CD14-positive monocyte (primary cell): ENCODE measurements at regions not wholly inside any gene's neighbourhood (a gene's known extent, or its start where the extent isn't known, plus 50 kb on each side); places are given as distances from the start of the nearest gene placed in this dataset.

ENCODE experiments used
- DNase-seq, 3 donors: peaks; one replicate each; pipeline ENCODE4 v3.0.0-alpha.2; 2011 to 2022
- H2AFZ ChIP-seq: 2 replicates; pipeline ENCODE4 v1.6.0; 2012; ENCODE audit warnings: mild to moderate bottlenecking, low read depth, low read length, inconsistent platforms; ENCODE audit not compliant: insufficient read depth, poor library complexity, severe bottlenecking
- H3K27ac ChIP-seq, 2 donors: 1 replicate in 1 of 2; 2 replicates in 1 of 2; pipeline ENCODE4 v1.5.1; 2012 to 2013; ENCODE audit warnings: low read length in 2 of 2, control low read depth in 1 of 2, inconsistent platforms in 1 of 2, low read depth in 1 of 2, mild to moderate bottlenecking in 1 of 2
- H3K27me3 ChIP-seq, 2 donors: one replicate each; pipeline versions ENCODE4 v1.6.0 to v1.6.1; 2011 to 2013; ENCODE audit warnings: low read length in 2 of 2; ENCODE audit not compliant: control insufficient read depth in 2 of 2, insufficient read depth in 2 of 2
- H3K36me3 ChIP-seq, 2 donors: replicated peaks in 1 of 2; 1 replicate in 1 of 2; 2 replicates in 1 of 2; pipeline versions ENCODE4 v1.5.1 to v1.6.1; 2012 to 2013; ENCODE audit warnings: low read length in 2 of 2, control low read depth in 1 of 2, inconsistent platforms in 1 of 2, mild to moderate bottlenecking in 1 of 2; ENCODE audit not compliant: insufficient read depth in 2 of 2, control insufficient read depth in 1 of 2
- H3K4me1 ChIP-seq, 2 donors: 1 replicate in 1 of 2; 2 replicates in 1 of 2; pipeline versions ENCODE4 v1.5.1 to v1.6.1; 2012 to 2013; ENCODE audit warnings: low read length in 2 of 2, control low read depth in 1 of 2, inconsistent platforms in 1 of 2, mild to moderate bottlenecking in 1 of 2, moderate library complexity in 1 of 2; ENCODE audit not compliant: insufficient read depth in 2 of 2, control insufficient read depth in 1 of 2
- H3K4me2 ChIP-seq: replicated peaks from 2 replicates; pipeline ENCODE3; 2012; ENCODE audit warnings: low read length, moderate library complexity, mild to moderate bottlenecking; ENCODE audit not compliant: poor library complexity, severe bottlenecking; ENCODE audit errors: extremely low read depth
- H3K4me3 ChIP-seq, 3 experiments: fragments of 200-600 bp in 1 of 3; sonication (generic) in 1 of 3; replicated peaks in 1 of 3; 1 replicate in 2 of 3; 2 replicates in 1 of 3; pipeline ENCODE4 v1.5.1; 2011 to 2013; ENCODE audit warnings: low read length in 3 of 3, mild to moderate bottlenecking in 3 of 3, control low read depth in 2 of 3, low read depth in 2 of 3, inconsistent platforms in 1 of 3, moderate library complexity in 1 of 3
- H3K79me2 ChIP-seq: 2 replicates; pipeline ENCODE4 v1.6.0; 2012; ENCODE audit warnings: mild to moderate bottlenecking, control low read depth, inconsistent platforms, low read length, moderate library complexity; ENCODE audit not compliant: insufficient read depth
- H3K9ac ChIP-seq: 2 replicates; pipeline ENCODE4 v1.6.0; 2017; ENCODE audit warnings: low read length, mild to moderate bottlenecking; ENCODE audit not compliant: insufficient read depth, poor library complexity, severe bottlenecking
- H3K9me3 ChIP-seq, 2 donors: replicated peaks in 1 of 2; 1 replicate in 1 of 2; 2 replicates in 1 of 2; pipeline versions ENCODE4 v1.5.1 to v1.6.1; 2012 to 2013; ENCODE audit warnings: low read length in 2 of 2, control low read depth in 1 of 2; ENCODE audit not compliant: control insufficient read depth in 1 of 2, insufficient read depth in 1 of 2
- H4K20me1 ChIP-seq: 2 replicates; pipeline ENCODE4 v1.6.0; 2012; ENCODE audit warnings: mild to moderate bottlenecking, low read length, control low read depth, moderate library complexity; ENCODE audit not compliant: insufficient read depth
- H3K27ac Mint-ChIP-seq, 7 donors: one replicate each; pipeline ENCODE4 v1.8.0; 2020; ENCODE audit warnings: mild to moderate bottlenecking in 7 of 7, mixed read lengths in 7 of 7, moderate library complexity in 6 of 7, inconsistent platforms in 2 of 7
- H3K27me3 Mint-ChIP-seq, 3 donors: one replicate each; pipeline ENCODE4 v1.8.0; 2021 to 2022; ENCODE audit warnings: low read depth in 3 of 3, mild to moderate bottlenecking in 3 of 3, mixed read lengths in 3 of 3, moderate library complexity in 3 of 3, inconsistent platforms in 1 of 3
- H3K36me3 Mint-ChIP-seq, 2 donors: one replicate each; pipeline ENCODE4 v1.8.0; 2020; ENCODE audit warnings: mixed read lengths in 2 of 2, inconsistent platforms in 1 of 2, mild to moderate bottlenecking in 1 of 2
- H3K4me1 Mint-ChIP-seq: one replicate; pipeline ENCODE4 v1.8.0; 2020; ENCODE audit warnings: mild to moderate bottlenecking, mixed read lengths
- H3K4me3 Mint-ChIP-seq, 2 donors: one replicate each; pipeline ENCODE4 v1.8.0; 2020; ENCODE audit warnings: mild to moderate bottlenecking in 2 of 2, mixed read lengths in 2 of 2, moderate library complexity in 1 of 2
- H3K9me3 Mint-ChIP-seq, 7 donors: one replicate each; pipeline ENCODE4 v1.8.0; 2020 to 2022; ENCODE audit warnings: mixed read lengths in 7 of 7, mild to moderate bottlenecking in 6 of 7, moderate library complexity in 6 of 7, inconsistent platforms in 2 of 7
- CTCF ChIP-seq: fragments of 200-600 bp; IDR thresholded peaks from one replicate; pipeline ENCODE4 v1.8.0; 2022; ENCODE audit warnings: antibody characterized with exemption, mild to moderate bottlenecking
- WGBS: methylation state at CpG from one replicate; pipeline ENCODE4 v1.1.5; 2013; ENCODE audit warnings: missing lambda C conversion rate; ENCODE audit not compliant: insufficient coverage; 5-methylcytosine and 5-hydroxymethylcytosine counted together
- intact Hi-C, 2 donors: fragments of 100-400 bp; cut with micrococcal nuclease; formaldehyde crosslinking; loops; one replicate each; pipeline versions ENCODE4 v1.15.0 to v1.15.1; 2023

GRCh38 chr3:31438742-31439141, 94.0 kb upstream of the STT3B start:
- intact Hi-C loops: no loop called here
- H3K4me1 ChIP-seq: no peaks in the 10 kb centered on the region
- no peak overlapping the region for H3K4me2 ChIP-seq
- no peak overlapping the region for H3K4me3 ChIP-seq
- no peak overlapping the region for H2AFZ ChIP-seq
- H3K27me3 Mint-ChIP-seq: no peaks in the 10 kb centered on the region
- no peak for TF ChIP-seq CTCF
- DNase-seq: no peak
- no peak overlapping the region for H3K27ac Mint-ChIP-seq
- peaks cover 5 to 15% (median 8%) of the 10 kb centered on the region in 7 donors for H3K9me3 Mint-ChIP-seq
- H3K36me3 ChIP-seq: no peaks in the 10 kb centered on the region
- no peak overlapping the region for H3K27ac ChIP-seq
- H3K36me3 Mint-ChIP-seq: no peaks in the 10 kb centered on the region
- 88% methylated on average over 1 of the region's 2 CpGs for WGBS
- H3K4me3 Mint-ChIP-seq: no peak overlapping the region
- H3K9ac ChIP-seq: no peak overlapping the region
- H4K20me1 ChIP-seq: no peaks in the 10 kb centered on the region
- no peaks in the 10 kb centered on the region for H3K27me3 ChIP-seq
- peaks cover 2 to 15% of the 10 kb centered on the region in 2 donors for H3K9me3 ChIP-seq
- H3K79me2 ChIP-seq: no peaks in the 10 kb centered on the region
- no peaks in the 10 kb centered on the region for H3K4me1 Mint-ChIP-seq

GRCh38 chr3:31439890-31440750, 92.6 kb upstream of the STT3B start:
- peaks cover 5 to 14% (median 8%) of the 10 kb centered on the region in 7 donors for H3K9me3 Mint-ChIP-seq
- no peak overlapping the region for H3K27ac Mint-ChIP-seq
- no peak for TF ChIP-seq CTCF
- no peak for DNase-seq
- H3K36me3 ChIP-seq: no peaks in the 10 kb centered on the region
- no peak overlapping the region for H3K4me2 ChIP-seq
- H3K36me3 Mint-ChIP-seq: no peaks in the 10 kb centered on the region
- no peak overlapping the region for H3K4me3 Mint-ChIP-seq
- H3K27me3 ChIP-seq: no peaks in the 10 kb centered on the region
- H3K27me3 Mint-ChIP-seq: no peaks in the 10 kb centered on the region
- H3K27ac ChIP-seq: no peak overlapping the region
- intact Hi-C loops: no loop called here
- no peak overlapping the region for H3K9ac ChIP-seq
- H3K4me3 ChIP-seq: no peak overlapping the region
- 25% methylated on average over 2 of the region's 3 CpGs for WGBS
- no peaks in the 10 kb centered on the region for H3K79me2 ChIP-seq
- H3K4me1 ChIP-seq: no peaks in the 10 kb centered on the region
- H4K20me1 ChIP-seq: no peaks in the 10 kb centered on the region
- peaks cover 2 to 15% of the 10 kb centered on the region in 2 donors for H3K9me3 ChIP-seq
- no peaks in the 10 kb centered on the region for H3K4me1 Mint-ChIP-seq
- H2AFZ ChIP-seq: no peak overlapping the region
